HCT116 (cell line): ENCODE measurements at regions not wholly inside any gene's neighbourhood (a gene's known extent, or its start where the extent isn't known, plus 50 kb on each side); places are given as distances from the start of the nearest gene placed in this dataset.

Experiments used
- ATAC-seq: fragments of 200-7000 bp; cut with Tn5 transposase; 2 replicates; pipeline ENCODE4 v1.9.1; 2020; ENCODE audit warnings: mild to moderate bottlenecking, moderate library complexity
- BruUV-seq: library from RNA; stranded (reverse); fragments of 400-500 nt; replicated peaks from 2 replicates; lab custom pipeline; 2021; lab: Mats Ljungman, UMichigan
- CTCF ChIA-PET: fragments of 300-600 bp; sonication (Branson Sonifier 250); formaldehyde crosslinking; loops from one replicate; lab custom pipeline; 2021; ENCODE audit warnings: antibody characterized with exemption; lab: Charles Lee
- POLR2A ChIA-PET: fragments of 300-600, 350-600 bp; sonication (Branson Sonifier 250); formaldehyde crosslinking; loops from one replicate; lab custom pipeline; 2021; ENCODE audit warnings: antibody characterized with exemption; lab: Charles Lee
- RAD21 ChIA-PET, 2 experiments: fragments of 300-600 bp; sonication (Branson Sonifier 250); formaldehyde crosslinking; loops; one replicate each; lab custom pipeline; 2023; ENCODE audit warnings: low total read pairs in 2 of 2; ENCODE audit not compliant: uncharacterized antibody in 2 of 2, unreplicated experiment in 2 of 2, low non-redundant PET in 1 of 2; lab: Charles Lee
- DNase-seq: peaks from one replicate; pipeline ENCODE4 v3.0.0-alpha.2; 2010; ENCODE audit warnings: low read depth, low spot score
- H2AFZ ChIP-seq: fragments of 200-600 bp; shearing (Covaris generic), sonication (generic); 2 replicates; pipeline ENCODE4 v1.6.1; 2017; ENCODE audit warnings: low read depth, mixed run types, mixed read lengths, antibody characterized with exemption, low read length; ENCODE audit not compliant: poor library complexity, severe bottlenecking
- H3K27ac ChIP-seq: 2 replicates; pipeline ENCODE4 v1.5.1; 2012; ENCODE audit warnings: low read depth, low read length
- H3K27me3 ChIP-seq: fragments of 200-600 bp; sonication (generic); 2 replicates; pipeline ENCODE4 v1.6.1; 2016; ENCODE audit warnings: mixed run types, low read length, mixed read lengths; ENCODE audit not compliant: insufficient read depth
- H3K36me3 ChIP-seq, 2 experiments: fragments of 200-500 bp in 1 of 2; fragments of 200-600 bp in 1 of 2; sonication (Bioruptor generic) in 1 of 2; sonication (generic) in 1 of 2; 2 replicates each; pipeline versions ENCODE4 v1.5.1 to v1.6.1; 2014 to 2016; ENCODE audit warnings: low read length in 2 of 2, inconsistent platforms in 1 of 2, mixed read lengths in 1 of 2, mixed run types in 1 of 2; ENCODE audit not compliant: insufficient read depth in 2 of 2, control insufficient read depth in 1 of 2
- H3K4me1 ChIP-seq, 2 experiments: fragments of 200-600 bp in 1 of 2; sonication (generic) in 1 of 2; 2 replicates each; pipeline versions ENCODE4 v1.5.1 to v1.6.1; 2012 to 2017; ENCODE audit warnings: low read length in 2 of 2, inconsistent platforms in 1 of 2, mild to moderate bottlenecking in 1 of 2, mixed read lengths in 1 of 2, mixed run types in 1 of 2, moderate library complexity in 1 of 2; ENCODE audit not compliant: insufficient read depth in 2 of 2, control insufficient read depth in 1 of 2
- H3K4me2 ChIP-seq: fragments of 200-600 bp; sonication (generic); 2 replicates; pipeline ENCODE4 v1.6.1; 2017; ENCODE audit warnings: mixed run types, low read length, mixed read lengths
- H3K4me3 ChIP-seq, 2 experiments: fragments of 200-600 bp in 1 of 2; sonication (generic) in 1 of 2; replicated peaks in 1 of 2; 2 replicates each; pipeline ENCODE4 v1.5.1; 2011 to 2016; ENCODE audit warnings: low read length in 2 of 2, control low read depth in 1 of 2, low read depth in 1 of 2, mild to moderate bottlenecking in 1 of 2, mixed read lengths in 1 of 2, mixed run types in 1 of 2
- H3K79me2 ChIP-seq: fragments of 200-600 bp; sonication (generic); 2 replicates; pipeline ENCODE4 v1.6.1; 2017; ENCODE audit warnings: mild to moderate bottlenecking, mixed run types, low read length, moderate library complexity, mixed read lengths; ENCODE audit not compliant: insufficient read depth
- H3K9ac ChIP-seq: fragments of 200-600 bp; sonication (generic); 2 replicates; pipeline ENCODE4 v1.6.1; 2016; ENCODE audit warnings: low read length, mixed read lengths
- H3K9me2 ChIP-seq: fragments of 200-600 bp; sonication (generic), shearing (Covaris generic); 2 replicates; pipeline ENCODE4 v1.6.1; 2017; ENCODE audit warnings: mixed run types, mild to moderate bottlenecking, moderate library complexity; ENCODE audit not compliant: insufficient read depth
- H3K9me3 ChIP-seq, 2 experiments: fragments of 200-500 bp in 1 of 2; fragments of 200-600 bp in 1 of 2; sonication (Bioruptor generic) in 1 of 2; sonication (generic) in 1 of 2; 2 replicates each; pipeline ENCODE4 v1.6.1; 2014 to 2017; ENCODE audit warnings: low read length in 2 of 2, mixed read lengths in 2 of 2, inconsistent platforms in 1 of 2, low read depth in 1 of 2, mild to moderate bottlenecking in 1 of 2, mixed run types in 1 of 2, moderate library complexity in 1 of 2; ENCODE audit not compliant: control insufficient read depth in 1 of 2, insufficient read depth in 1 of 2
- H4K20me1 ChIP-seq: fragments of 200-600 bp; sonication (generic), shearing (Covaris generic); 2 replicates; pipeline ENCODE4 v1.6.1; 2017; ENCODE audit warnings: mixed run types, mild to moderate bottlenecking, moderate library complexity; ENCODE audit not compliant: insufficient read depth
- ATF3 ChIP-seq: IDR thresholded peaks from 2 replicates; pipeline ENCODE4 v1.6.1; 2012
- CEBPB ChIP-seq: IDR thresholded peaks from 2 replicates; pipeline ENCODE4 v1.6.1; 2012; ENCODE audit warnings: low read depth
- EGR1 ChIP-seq: IDR thresholded peaks from 2 replicates; pipeline ENCODE4 v1.6.1; 2012; ENCODE audit warnings: low read depth
- POLR2A ChIP-seq: IDR thresholded peaks from 2 replicates; pipeline ENCODE4 v1.7.0; 2011; ENCODE audit warnings: borderline replicate concordance; ENCODE audit not compliant: insufficient read depth, insufficient read length; ENCODE audit errors: extremely low read depth
- SIN3A ChIP-seq: IDR thresholded peaks from 2 replicates; pipeline ENCODE4 v1.6.1; 2012; ENCODE audit warnings: low read depth
- SRF ChIP-seq: IDR thresholded peaks from 2 replicates; pipeline ENCODE4 v1.6.1; 2012; ENCODE audit warnings: low read depth
- YY1 ChIP-seq: IDR thresholded peaks from 2 replicates; pipeline ENCODE4 v1.6.1; 2011; ENCODE audit warnings: low read length, low read depth, moderate library complexity, mild to moderate bottlenecking; ENCODE audit not compliant: insufficient replicate concordance; ENCODE audit errors: extremely low read depth
- intact Hi-C: fragments of 100-400 bp; cut with micrococcal nuclease; formaldehyde crosslinking; loops from 2 replicates; pipeline ENCODE4 v1.10.0; 2022
- TF ChIP-seq, protein P1 (sequence below), 3 experiments: fragments of 200-600 bp in 1 of 3; sonication (generic) in 1 of 3; IDR thresholded peaks in 2 of 3; conservative IDR thresholded peaks in 1 of 3; 2 replicates each; pipeline ENCODE4 v1.5.1; 2012 to 2017; ENCODE audit warnings: low read depth in 2 of 3, low read length in 2 of 3, antibody characterized with exemption in 1 of 3, borderline replicate concordance in 1 of 3, control low read depth in 1 of 3, mild to moderate bottlenecking in 1 of 3, mixed read lengths in 1 of 3, mixed run types in 1 of 3, moderate library complexity in 1 of 3; ENCODE audit not compliant: insufficient read depth in 1 of 3

DNA sequence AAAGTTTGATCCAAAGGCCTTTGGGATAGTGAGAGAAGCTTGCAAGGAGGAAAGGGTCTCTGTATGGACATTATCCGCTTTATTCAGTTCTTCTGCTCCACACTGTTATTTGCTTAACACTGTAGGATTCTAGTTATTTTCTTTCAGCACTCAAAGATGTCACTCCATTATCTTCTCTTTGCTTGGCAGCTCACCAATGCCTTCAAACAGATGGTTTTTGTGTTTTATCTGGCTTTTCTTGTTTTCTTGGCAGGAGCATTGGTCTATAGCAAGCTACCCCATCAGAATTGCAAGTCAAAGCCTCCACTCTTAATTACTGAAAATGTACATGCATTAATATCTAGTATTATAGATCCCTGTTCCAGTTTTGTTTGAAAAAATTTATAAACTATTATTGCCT is 138.8 kb downstream of the EVA1A start:
- Histone ChIP-seq H3K9ac (no peak overlapping the region), H3K4me3 (no peak overlapping the region), H3K27ac (no peak overlapping the region), H4K20me1 (no peaks in the 10 kb centered on the region), H3K4me2 (no peak overlapping the region), H3K9me2 (no peaks in the 10 kb centered on the region), H3K27me3 (peaks cover 39% of the 10 kb centered on the region), H3K4me1 (no peaks in the 10 kb centered on the region), H2AFZ (no peak overlapping the region)
- no TSS peak for BruUV-seq
- ATAC-seq: no peak
- POLR2A ChIA-PET: no interaction called here
- RAD21 ChIA-PET: no interaction called here
- intact Hi-C loops: no loop called here
- CTCF ChIA-PET: no interaction called here
- TF ChIP-seq, protein P1, sequence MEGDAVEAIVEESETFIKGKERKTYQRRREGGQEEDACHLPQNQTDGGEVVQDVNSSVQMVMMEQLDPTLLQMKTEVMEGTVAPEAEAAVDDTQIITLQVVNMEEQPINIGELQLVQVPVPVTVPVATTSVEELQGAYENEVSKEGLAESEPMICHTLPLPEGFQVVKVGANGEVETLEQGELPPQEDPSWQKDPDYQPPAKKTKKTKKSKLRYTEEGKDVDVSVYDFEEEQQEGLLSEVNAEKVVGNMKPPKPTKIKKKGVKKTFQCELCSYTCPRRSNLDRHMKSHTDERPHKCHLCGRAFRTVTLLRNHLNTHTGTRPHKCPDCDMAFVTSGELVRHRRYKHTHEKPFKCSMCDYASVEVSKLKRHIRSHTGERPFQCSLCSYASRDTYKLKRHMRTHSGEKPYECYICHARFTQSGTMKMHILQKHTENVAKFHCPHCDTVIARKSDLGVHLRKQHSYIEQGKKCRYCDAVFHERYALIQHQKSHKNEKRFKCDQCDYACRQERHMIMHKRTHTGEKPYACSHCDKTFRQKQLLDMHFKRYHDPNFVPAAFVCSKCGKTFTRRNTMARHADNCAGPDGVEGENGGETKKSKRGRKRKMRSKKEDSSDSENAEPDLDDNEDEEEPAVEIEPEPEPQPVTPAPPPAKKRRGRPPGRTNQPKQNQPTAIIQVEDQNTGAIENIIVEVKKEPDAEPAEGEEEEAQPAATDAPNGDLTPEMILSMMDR (IDR thresholded peaks at IDR 0.05 in 2 of 3, conservative IDR thresholded peaks at IDR 0.05 in 1 of 3; ENCODE audit: borderline replicate concordance in 1 of 3, insufficient read depth in 1 of 3, low read depth in 2 of 3, low read length in 2 of 3): no peak
- no peak for TF ChIP-seq EGR1
- TF ChIP-seq, all 23 proteins: peak for 0
- DNase-seq: no peak
- Histone ChIP-seq H3K9me3 (no peaks in the 10 kb centered on the region), H3K36me3 (no peaks in the 10 kb centered on the region), H3K79me2 (no peaks in the 10 kb centered on the region)

DNA sequence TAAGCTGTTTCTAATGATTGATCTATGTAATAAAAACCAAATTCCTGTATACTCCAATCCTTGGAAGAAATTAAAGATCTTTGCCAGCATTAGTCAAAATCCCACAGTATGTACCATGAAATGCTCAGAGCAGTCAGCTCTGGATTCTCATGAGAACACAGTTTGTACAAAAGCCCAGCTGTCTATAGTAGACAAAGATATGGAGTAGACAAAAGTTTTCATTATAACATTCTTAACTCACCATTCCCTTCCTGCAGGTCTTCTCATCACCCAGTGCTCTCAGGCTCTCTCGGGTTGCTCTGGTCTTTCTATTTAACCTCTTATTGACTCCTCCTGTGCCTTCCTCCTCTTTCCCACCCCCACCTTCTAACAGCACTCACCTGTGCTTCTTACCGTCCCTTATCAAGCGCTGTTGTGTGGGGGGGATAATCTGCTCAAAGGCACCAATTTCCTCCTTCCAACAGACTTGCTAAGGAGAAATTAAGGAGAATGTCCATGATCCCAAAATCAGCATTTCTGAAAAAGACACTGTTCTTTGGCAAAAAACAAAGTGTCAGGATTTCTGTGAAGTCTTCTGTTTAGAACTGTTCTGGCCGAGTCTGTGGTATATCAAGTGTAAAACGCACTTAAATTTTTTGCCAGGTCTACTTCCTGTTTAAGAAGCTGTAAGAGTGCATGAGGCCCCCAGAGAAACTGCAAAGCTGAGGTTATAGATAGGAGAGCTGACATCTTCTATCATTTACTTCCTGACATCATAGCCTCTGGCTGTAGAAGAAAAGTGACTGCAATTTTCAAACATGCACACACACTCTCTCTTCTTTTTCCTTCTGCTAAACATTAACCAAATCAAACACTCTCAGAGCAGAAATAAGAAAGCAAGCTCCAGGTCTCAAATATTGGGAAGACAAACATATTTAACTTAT is 144.1 kb downstream of the EVA1A start:
- Histone ChIP-seq H2AFZ (no peak overlapping the region), H3K4me3 (no peak overlapping the region), H3K4me1 (no peaks in the 10 kb centered on the region), H3K9me3 (no peaks in the 10 kb centered on the region), H3K9ac (no peak overlapping the region), H3K4me2 (no peak overlapping the region), H4K20me1 (no peaks in the 10 kb centered on the region), H3K27me3 (peaks cover 78% of the 10 kb centered on the region), H3K79me2 (no peaks in the 10 kb centered on the region), H3K36me3 (no peaks in the 10 kb centered on the region), H3K27ac (no peak overlapping the region), H3K9me2 (no peaks in the 10 kb centered on the region)
- intact Hi-C loops: no loop called here
- ChIA-PET CTCF (no interaction called here), RAD21 (no interaction called here), POLR2A (no interaction called here)
- TF ChIP-seq SRF: no peak
- no peak for TF ChIP-seq CEBPB
- no peak for TF ChIP-seq ATF3
- TF ChIP-seq SIN3A: no peak
- TF ChIP-seq POLR2A: no peak
- TF ChIP-seq YY1: no peak
- BruUV-seq: no TSS peak
- ATAC-seq (no peak), DNase-seq (no peak)
